Caco-2 (cell line): ENCODE measurements at regions not wholly inside any gene's neighbourhood (a gene's known extent, or its start where the extent isn't known, plus 50 kb on each side); places are given as distances from the start of the nearest gene placed in this dataset.
"Not testable (repeated sequence)": the region's sequence is repeated elsewhere in the genome, so short reads cannot be mapped to it uniquely, and the experiment has no call there.

Experiments
- BruUV-seq: library from RNA; stranded (reverse); fragments of 400-500 nt; replicated peaks from 2 replicates; lab custom pipeline; 2021; lab: Mats Ljungman, UMichigan
- CTCF ChIA-PET: fragments of 300-600 bp; sonication (Branson Sonifier 250); formaldehyde crosslinking; loops from one replicate; lab custom pipeline; 2022; ENCODE audit warnings: antibody characterized with exemption; lab: Charles Lee
- POLR2A ChIA-PET: fragments of 300-600 bp; sonication (Branson Sonifier 250); formaldehyde crosslinking; loops from one replicate; lab custom pipeline; 2022; ENCODE audit warnings: antibody characterized with exemption; lab: Charles Lee
- DNase-seq, 2 experiments: peaks; one replicate each; pipeline versions ENCODE4 v3.0.0 to v3.0.0-alpha.2; 2020 to 2022
- H3K27me3 ChIP-seq: replicated peaks from 2 replicates; pipeline ENCODE4 v1.6.0; 2011; ENCODE audit warnings: low read length; ENCODE audit not compliant: control insufficient read depth, insufficient read depth
- H3K36me3 ChIP-seq: 2 replicates; pipeline ENCODE4 v1.5.1; 2011; ENCODE audit warnings: low read length; ENCODE audit not compliant: control insufficient read depth, insufficient read depth
- H3K4me1 ChIP-seq: fragments of 250-450 bp; sonication (Bioruptor Pico); 2 replicates; pipeline ENCODE4 v1.5.1; 2020; ENCODE audit warnings: mild to moderate bottlenecking
- H3K4me3 ChIP-seq: 2 replicates; pipeline ENCODE4 v1.5.1; 2011; ENCODE audit warnings: low read depth, mild to moderate bottlenecking, control low read depth, low read length
- H3K9me3 ChIP-seq: fragments of 250-450 bp; sonication (Bioruptor Pico); 2 replicates; pipeline ENCODE4 v1.5.1; 2020; ENCODE audit warnings: mild to moderate bottlenecking, moderate library complexity
- H3K27ac Mint-ChIP-seq: one replicate; pipeline ENCODE4 v1.8.0; 2022; ENCODE audit warnings: mixed read lengths; ENCODE audit not compliant: unreplicated experiment
- H3K27me3 Mint-ChIP-seq: one replicate; pipeline ENCODE4 v1.8.0; 2022; ENCODE audit warnings: mixed read lengths; ENCODE audit not compliant: insufficient read depth, unreplicated experiment
- H3K36me3 Mint-ChIP-seq: one replicate; pipeline ENCODE4 v1.8.0; 2022; ENCODE audit warnings: mild to moderate bottlenecking, mixed read lengths; ENCODE audit not compliant: insufficient read depth, unreplicated experiment
- H3K4me1 Mint-ChIP-seq: one replicate; pipeline ENCODE4 v1.8.0; 2022; ENCODE audit warnings: low read depth, mixed read lengths; ENCODE audit not compliant: unreplicated experiment
- H3K4me3 Mint-ChIP-seq: one replicate; pipeline ENCODE4 v1.8.0; 2022; ENCODE audit warnings: mild to moderate bottlenecking, moderate library complexity, mixed read lengths; ENCODE audit not compliant: unreplicated experiment
- H3K9me3 Mint-ChIP-seq: one replicate; pipeline ENCODE4 v1.8.0; 2022; ENCODE audit warnings: mixed read lengths; ENCODE audit not compliant: unreplicated experiment
- intact Hi-C: fragments of 100-400 bp; cut with micrococcal nuclease; formaldehyde crosslinking; loops from one replicate; pipeline ENCODE4 v1.10.0; 2022; ENCODE audit not compliant: unreplicated experiment
- TF ChIP-seq, protein P1 (sequence below), 2 experiments: fragments of 200-600 bp in 1 of 2; IDR thresholded peaks; 1 replicate in 1 of 2; 2 replicates in 1 of 2; pipeline versions ENCODE4 v1.5.1 to v1.8.0; 2011 to 2022; ENCODE audit warnings: antibody characterized with exemption in 1 of 2, control low read depth in 1 of 2, inconsistent platforms in 1 of 2, low read depth in 1 of 2, low read length in 1 of 2, mild to moderate bottlenecking in 1 of 2, moderate library complexity in 1 of 2; ENCODE audit not compliant: insufficient read depth in 1 of 2, severe bottlenecking in 1 of 2, unreplicated experiment in 1 of 2

DNA sequence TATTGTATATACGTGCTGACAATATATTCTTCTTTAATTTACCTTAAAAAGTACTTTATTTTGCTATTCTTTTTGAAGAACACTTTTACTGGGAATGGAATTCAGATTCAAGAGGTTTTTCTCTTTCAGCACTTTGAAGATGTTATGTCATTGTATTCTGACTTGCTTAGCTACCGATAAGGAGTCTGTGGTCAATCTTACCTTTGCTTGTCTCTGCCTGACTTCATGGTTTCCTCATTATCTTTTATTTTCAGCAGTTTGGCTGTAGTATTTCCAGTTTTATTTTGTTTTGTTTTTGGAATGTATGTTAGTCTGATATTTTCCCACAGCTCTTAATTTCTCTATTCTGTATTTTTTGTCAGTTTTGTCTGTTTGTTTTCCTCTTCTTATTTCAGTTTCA lies 187.9 kb upstream of the SMIM30 start:
- no peak overlapping the region for H3K4me3 Mint-ChIP-seq
- no peaks in the 10 kb centered on the region for H3K4me1 Mint-ChIP-seq
- no TSS peak for BruUV-seq
- ChIA-PET POLR2A (no interaction called here), CTCF (no interaction called here)
- intact Hi-C loops = no loop called here
- no peaks in the 10 kb centered on the region for H3K27me3 Mint-ChIP-seq
- Histone ChIP-seq H3K9me3 (no peaks in the 10 kb centered on the region; the same call in 1 of the 2 replicates), H3K4me3 (no peak overlapping the region), H3K4me1 (no peaks in the 10 kb centered on the region), H3K27me3 (no peaks in the 10 kb centered on the region), H3K36me3 (no peaks in the 10 kb centered on the region)
- H3K9me3 Mint-ChIP-seq = no peaks in the 10 kb centered on the region
- H3K27ac Mint-ChIP-seq = no peak overlapping the region
- TF ChIP-seq, protein P1, sequence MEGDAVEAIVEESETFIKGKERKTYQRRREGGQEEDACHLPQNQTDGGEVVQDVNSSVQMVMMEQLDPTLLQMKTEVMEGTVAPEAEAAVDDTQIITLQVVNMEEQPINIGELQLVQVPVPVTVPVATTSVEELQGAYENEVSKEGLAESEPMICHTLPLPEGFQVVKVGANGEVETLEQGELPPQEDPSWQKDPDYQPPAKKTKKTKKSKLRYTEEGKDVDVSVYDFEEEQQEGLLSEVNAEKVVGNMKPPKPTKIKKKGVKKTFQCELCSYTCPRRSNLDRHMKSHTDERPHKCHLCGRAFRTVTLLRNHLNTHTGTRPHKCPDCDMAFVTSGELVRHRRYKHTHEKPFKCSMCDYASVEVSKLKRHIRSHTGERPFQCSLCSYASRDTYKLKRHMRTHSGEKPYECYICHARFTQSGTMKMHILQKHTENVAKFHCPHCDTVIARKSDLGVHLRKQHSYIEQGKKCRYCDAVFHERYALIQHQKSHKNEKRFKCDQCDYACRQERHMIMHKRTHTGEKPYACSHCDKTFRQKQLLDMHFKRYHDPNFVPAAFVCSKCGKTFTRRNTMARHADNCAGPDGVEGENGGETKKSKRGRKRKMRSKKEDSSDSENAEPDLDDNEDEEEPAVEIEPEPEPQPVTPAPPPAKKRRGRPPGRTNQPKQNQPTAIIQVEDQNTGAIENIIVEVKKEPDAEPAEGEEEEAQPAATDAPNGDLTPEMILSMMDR (IDR thresholded peaks at IDR 0.05; ENCODE audit: insufficient read depth in 1 of 2, low read depth in 1 of 2, low read length in 1 of 2, severe bottlenecking in 1 of 2, unreplicated experiment in 1 of 2) = no peak
- no peaks in the 10 kb centered on the region for H3K36me3 Mint-ChIP-seq
- no peak for DNase-seq

- ChIA-PET POLR2A (no interaction called here), CTCF (no interaction called here)
- Mint-ChIP-seq H3K4me1 (no peaks in the 10 kb centered on the region), H3K27ac (no peak overlapping the region), H3K27me3 (peaks cover 4% of the 10 kb centered on the region), H3K4me3 (no peak overlapping the region), H3K36me3 (no peaks in the 10 kb centered on the region), H3K9me3 (no peaks in the 10 kb centered on the region)
- Histone ChIP-seq H3K4me1 (no peaks in the 10 kb centered on the region), H3K9me3 (no peaks in the 10 kb centered on the region; the same call in 1 of the 2 replicates), H3K27me3 (no peaks in the 10 kb centered on the region), H3K36me3 (no peaks in the 10 kb centered on the region), H3K4me3 (no peak overlapping the region)
- intact Hi-C loops = no loop called here
- TF ChIP-seq, protein P1 (IDR thresholded peaks at IDR 0.05; ENCODE audit: insufficient read depth in 1 of 2, low read depth in 1 of 2, low read length in 1 of 2, severe bottlenecking in 1 of 2, unreplicated experiment in 1 of 2) = no peak
- no peak for DNase-seq
- BruUV-seq = no TSS peak
Observed at GRCh38 chr7:113304104-113304503, 185.8 kb upstream of the SMIM30 start.

GRCh38 chr7:113303388-113303787 lies 185.0 kb upstream of the SMIM30 start:
- POLR2A ChIA-PET, H3K27me3 ChIP-seq, H3K4me1 Mint-ChIP-seq, H3K27ac Mint-ChIP-seq, H3K27me3 Mint-ChIP-seq, H3K9me3 ChIP-seq, intact Hi-C loops, H3K36me3 Mint-ChIP-seq, H3K36me3 ChIP-seq, H3K9me3 Mint-ChIP-seq, DNase-seq, BruUV-seq, H3K4me1 ChIP-seq, H3K4me3 ChIP-seq, H3K4me3 Mint-ChIP-seq: not testable (repeated sequence)
- CTCF ChIA-PET = interaction anchor here (1.1 kb wide), 1 partner anchor 364 kb away, joined by 3 read pairs; a partner anchor contains a TSS

DNA sequence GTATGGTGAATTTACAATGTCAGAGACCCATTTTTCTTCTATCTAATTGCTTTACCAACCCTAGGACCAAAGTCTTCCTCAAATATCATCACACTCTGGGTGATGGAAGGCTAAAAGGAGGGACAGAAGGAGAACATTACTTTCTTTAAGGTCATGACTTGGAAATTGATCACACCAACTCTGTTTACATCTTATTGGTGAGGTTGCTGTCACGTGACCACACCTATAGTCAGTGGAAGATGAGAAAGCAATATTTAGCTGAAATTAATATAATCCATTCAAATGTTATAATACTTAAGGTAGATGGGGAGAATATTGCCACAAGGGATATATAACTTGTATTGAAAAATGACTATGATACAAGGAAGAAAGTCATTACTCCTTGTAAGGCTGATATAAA lies 183.6 kb upstream of the SMIM30 start:
- ChIA-PET POLR2A (no interaction called here), CTCF (no interaction called here)
- Mint-ChIP-seq H3K4me3 (no peak overlapping the region), H3K27me3 (peaks cover 4% of the 10 kb centered on the region), H3K27ac (no peak overlapping the region), H3K36me3 (no peaks in the 10 kb centered on the region), H3K9me3 (no peaks in the 10 kb centered on the region), H3K4me1 (no peaks in the 10 kb centered on the region)
- intact Hi-C loops = no loop called here
- TF ChIP-seq, protein P1 (IDR thresholded peaks at IDR 0.05; ENCODE audit: insufficient read depth in 1 of 2, low read depth in 1 of 2, low read length in 1 of 2, severe bottlenecking in 1 of 2, unreplicated experiment in 1 of 2) = no peak
- Histone ChIP-seq H3K4me1 (no peaks in the 10 kb centered on the region), H3K36me3 (no peaks in the 10 kb centered on the region), H3K27me3 (no peaks in the 10 kb centered on the region), H3K9me3 (no peaks in the 10 kb centered on the region; the same call in 1 of the 2 replicates), H3K4me3 (no peak overlapping the region)
- no TSS peak for BruUV-seq
- no peak for DNase-seq
